ENCODE measurements at regions not wholly inside any gene's neighbourhood (a gene's known extent, or its start where the extent isn't known, plus 50 kb on each side); places are given as distances from the start of the nearest gene placed in this dataset.

GRCh38 chr11:98185245-98185644 lies 835.5 kb upstream of the CNTN5 start:
- no peak for TF ChIP-seq CTCF (IDR thresholded peaks at IDR 0.05)
- TF ChIP-seq EZH2 (IDR thresholded peaks at IDR 0.05): no peak
- no peak for TF ChIP-seq EZH2phosphoT487 (IDR thresholded peaks at IDR 0.05)
